ENCODE measurements at regions not wholly inside any gene's neighbourhood (a gene's known extent, or its start where the extent isn't known, plus 50 kb on each side); places are given as distances from the start of the nearest gene placed in this dataset.
"Not testable (repeated sequence)": the region's sequence is repeated elsewhere in the genome, so short reads cannot be mapped to it uniquely, and the experiment has no call there.

GRCh38 chr4:167831855-167832254, 260.5 kb upstream of the ANXA10 start:
- DNase-seq (ENCODE audit: low read depth): peak; percentile 54
- no peaks in the 10 kb centered on the region for H3K36me3 ChIP-seq (ENCODE audit: control insufficient read depth, insufficient read depth, low read length)
- H3K4me3 ChIP-seq (ENCODE audit: low read depth, low read length): no peak overlapping the region
- no peaks in the 10 kb centered on the region for H3K27me3 ChIP-seq (ENCODE audit: control insufficient read depth, insufficient read depth, low read length)
- no peak for FAIRE-seq
- TF ChIP-seq CTCF (IDR thresholded peaks at IDR 0.05; ENCODE audit: insufficient read depth, low read length, severe bottlenecking): no peak

- peak; percentile 50 for DNase-seq (ENCODE audit: low read depth)
- no peak for TF ChIP-seq CTCF (IDR thresholded peaks at IDR 0.05; ENCODE audit: insufficient read depth, low read length, severe bottlenecking)
- Histone ChIP-seq H3K36me3 (ENCODE audit: control insufficient read depth, insufficient read depth, low read length) (no peaks in the 10 kb centered on the region), H3K27me3 (ENCODE audit: control insufficient read depth, insufficient read depth, low read length) (no peaks in the 10 kb centered on the region), H3K4me3 (ENCODE audit: low read depth, low read length) (no peak overlapping the region)
- no peak for FAIRE-seq
Measured at GRCh38 chr4:167838686-167839085, 253.7 kb upstream of the ANXA10 start.

GRCh38 chr4:167842487-167842886, 249.8 kb upstream of the ANXA10 start:
- no peak for TF ChIP-seq CTCF (IDR thresholded peaks at IDR 0.05; ENCODE audit: insufficient read depth, low read length, severe bottlenecking)
- DNase-seq (ENCODE audit: low read depth) (peak; percentile 75), FAIRE-seq (no peak)
- no peaks in the 10 kb centered on the region for H3K27me3 ChIP-seq (ENCODE audit: control insufficient read depth, insufficient read depth, low read length)
- no peak overlapping the region for H3K4me3 ChIP-seq (ENCODE audit: low read depth, low read length)
- H3K36me3 ChIP-seq (ENCODE audit: control insufficient read depth, insufficient read depth, low read length): no peaks in the 10 kb centered on the region

- no peak for TF ChIP-seq CTCF (IDR thresholded peaks at IDR 0.05; ENCODE audit: insufficient read depth, low read length, severe bottlenecking)
- Histone ChIP-seq H3K27me3 (ENCODE audit: control insufficient read depth, insufficient read depth, low read length) (no peaks in the 10 kb centered on the region), H3K36me3 (ENCODE audit: control insufficient read depth, insufficient read depth, low read length) (no peaks in the 10 kb centered on the region), H3K4me3 (ENCODE audit: low read depth, low read length) (no peak overlapping the region)
- FAIRE-seq (no peak), DNase-seq (ENCODE audit: low read depth) (no peak)
Measured at GRCh38 chr4:167854881-167855280, 237.5 kb upstream of the ANXA10 start.

- not testable (repeated sequence) for FAIRE-seq; H3K27me3 ChIP-seq (ENCODE audit: control insufficient read depth, insufficient read depth, low read length); H3K4me3 ChIP-seq (ENCODE audit: low read depth, low read length); H3K36me3 ChIP-seq (ENCODE audit: control insufficient read depth, insufficient read depth, low read length); DNase-seq (ENCODE audit: low read depth)
Measured at GRCh38 chr4:167858127-167858526, 234.2 kb upstream of the ANXA10 start.

GRCh38 chr4:167867191-167867590, 225.1 kb upstream of the ANXA10 start:
- no peak for FAIRE-seq
- Histone ChIP-seq H3K27me3 (ENCODE audit: control insufficient read depth, insufficient read depth, low read length) (no peaks in the 10 kb centered on the region), H3K4me3 (ENCODE audit: low read depth, low read length) (no peak overlapping the region), H3K36me3 (ENCODE audit: control insufficient read depth, insufficient read depth, low read length) (no peaks in the 10 kb centered on the region)
- no peak for TF ChIP-seq CTCF (IDR thresholded peaks at IDR 0.05; ENCODE audit: insufficient read depth, low read length, severe bottlenecking)
- no peak for DNase-seq (ENCODE audit: low read depth)
